ENCODE measurements at regions not wholly inside any gene's neighbourhood (a gene's known extent, or its start where the extent isn't known, plus 50 kb on each side); places are given as distances from the start of the nearest gene placed in this dataset.

DNA sequence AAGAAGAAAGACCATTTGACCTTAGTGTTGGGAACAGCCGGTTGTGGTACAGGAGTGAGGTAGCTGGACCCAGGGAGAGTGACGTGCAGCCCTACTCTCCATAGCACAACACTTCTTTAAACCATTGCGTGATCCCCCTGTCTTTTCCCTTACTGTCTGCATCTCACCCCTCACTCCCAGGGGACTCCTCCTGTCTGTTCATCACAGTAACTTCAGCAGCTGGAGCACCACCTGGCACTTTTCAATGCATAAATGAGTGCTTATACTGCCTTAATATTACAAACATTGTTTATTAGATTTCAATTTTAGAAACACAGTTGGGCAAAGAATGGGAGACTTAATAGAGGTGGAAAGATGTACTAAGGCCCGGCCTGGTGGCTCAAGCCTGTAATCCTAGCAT is 285.5 kb downstream of the UQCRFS1 start:
- TF ChIP-seq, protein P1, sequence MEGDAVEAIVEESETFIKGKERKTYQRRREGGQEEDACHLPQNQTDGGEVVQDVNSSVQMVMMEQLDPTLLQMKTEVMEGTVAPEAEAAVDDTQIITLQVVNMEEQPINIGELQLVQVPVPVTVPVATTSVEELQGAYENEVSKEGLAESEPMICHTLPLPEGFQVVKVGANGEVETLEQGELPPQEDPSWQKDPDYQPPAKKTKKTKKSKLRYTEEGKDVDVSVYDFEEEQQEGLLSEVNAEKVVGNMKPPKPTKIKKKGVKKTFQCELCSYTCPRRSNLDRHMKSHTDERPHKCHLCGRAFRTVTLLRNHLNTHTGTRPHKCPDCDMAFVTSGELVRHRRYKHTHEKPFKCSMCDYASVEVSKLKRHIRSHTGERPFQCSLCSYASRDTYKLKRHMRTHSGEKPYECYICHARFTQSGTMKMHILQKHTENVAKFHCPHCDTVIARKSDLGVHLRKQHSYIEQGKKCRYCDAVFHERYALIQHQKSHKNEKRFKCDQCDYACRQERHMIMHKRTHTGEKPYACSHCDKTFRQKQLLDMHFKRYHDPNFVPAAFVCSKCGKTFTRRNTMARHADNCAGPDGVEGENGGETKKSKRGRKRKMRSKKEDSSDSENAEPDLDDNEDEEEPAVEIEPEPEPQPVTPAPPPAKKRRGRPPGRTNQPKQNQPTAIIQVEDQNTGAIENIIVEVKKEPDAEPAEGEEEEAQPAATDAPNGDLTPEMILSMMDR (IDR thresholded peaks at IDR 0.05) = no peak
- TF ChIP-seq POLR2A (IDR thresholded peaks at IDR 0.05) = no peak
- TF ChIP-seq POLR2AphosphoS5 (IDR thresholded peaks at IDR 0.05) = no peak
